ENCODE measurements at regions not wholly inside any gene's neighbourhood (a gene's known extent, or its start where the extent isn't known, plus 50 kb on each side); places are given as distances from the start of the nearest gene placed in this dataset.

DNA sequence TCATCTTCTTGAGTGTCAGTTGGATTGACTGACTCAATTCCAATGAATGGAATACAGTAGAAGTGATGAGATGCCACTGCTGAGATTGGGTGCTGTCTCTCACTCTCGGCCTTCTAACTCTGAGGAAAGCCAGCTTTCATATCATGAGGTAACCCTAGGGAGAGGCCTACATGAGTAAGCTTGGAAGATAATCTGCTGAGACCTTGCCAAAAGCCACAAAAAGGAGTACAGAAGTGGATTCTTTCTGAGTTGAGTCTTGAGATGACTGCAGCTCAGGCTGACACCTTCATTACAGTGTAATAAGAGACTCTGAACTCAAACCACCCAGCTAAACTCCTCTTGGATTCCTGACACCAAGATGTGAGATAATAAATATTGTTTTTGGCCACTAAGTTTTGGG, 537.4 kb upstream of the MAGEB18 start:
- DNase-seq (no peak), ATAC-seq (no peak)
- TF ChIP-seq, protein P1, sequence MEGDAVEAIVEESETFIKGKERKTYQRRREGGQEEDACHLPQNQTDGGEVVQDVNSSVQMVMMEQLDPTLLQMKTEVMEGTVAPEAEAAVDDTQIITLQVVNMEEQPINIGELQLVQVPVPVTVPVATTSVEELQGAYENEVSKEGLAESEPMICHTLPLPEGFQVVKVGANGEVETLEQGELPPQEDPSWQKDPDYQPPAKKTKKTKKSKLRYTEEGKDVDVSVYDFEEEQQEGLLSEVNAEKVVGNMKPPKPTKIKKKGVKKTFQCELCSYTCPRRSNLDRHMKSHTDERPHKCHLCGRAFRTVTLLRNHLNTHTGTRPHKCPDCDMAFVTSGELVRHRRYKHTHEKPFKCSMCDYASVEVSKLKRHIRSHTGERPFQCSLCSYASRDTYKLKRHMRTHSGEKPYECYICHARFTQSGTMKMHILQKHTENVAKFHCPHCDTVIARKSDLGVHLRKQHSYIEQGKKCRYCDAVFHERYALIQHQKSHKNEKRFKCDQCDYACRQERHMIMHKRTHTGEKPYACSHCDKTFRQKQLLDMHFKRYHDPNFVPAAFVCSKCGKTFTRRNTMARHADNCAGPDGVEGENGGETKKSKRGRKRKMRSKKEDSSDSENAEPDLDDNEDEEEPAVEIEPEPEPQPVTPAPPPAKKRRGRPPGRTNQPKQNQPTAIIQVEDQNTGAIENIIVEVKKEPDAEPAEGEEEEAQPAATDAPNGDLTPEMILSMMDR (IDR thresholded peaks at IDR 0.05) = no peak
- Mint-ChIP-seq H3K4me1 (ENCODE audit: low read depth) (no peaks in the 10 kb centered on the region), H3K36me3 (ENCODE audit: low read depth) (no peaks in the 10 kb centered on the region), H3K9me3 (no peaks in the 10 kb centered on the region), H3K4me3 (no peak overlapping the region), H3K27me3 (no peaks in the 10 kb centered on the region), H3K27ac (no peak overlapping the region)
- ChIA-PET POLR2A (no interaction called here), CTCF (no interaction called here)
- intact Hi-C loops (cut with micrococcal nuclease) = no loop called here

DNA sequence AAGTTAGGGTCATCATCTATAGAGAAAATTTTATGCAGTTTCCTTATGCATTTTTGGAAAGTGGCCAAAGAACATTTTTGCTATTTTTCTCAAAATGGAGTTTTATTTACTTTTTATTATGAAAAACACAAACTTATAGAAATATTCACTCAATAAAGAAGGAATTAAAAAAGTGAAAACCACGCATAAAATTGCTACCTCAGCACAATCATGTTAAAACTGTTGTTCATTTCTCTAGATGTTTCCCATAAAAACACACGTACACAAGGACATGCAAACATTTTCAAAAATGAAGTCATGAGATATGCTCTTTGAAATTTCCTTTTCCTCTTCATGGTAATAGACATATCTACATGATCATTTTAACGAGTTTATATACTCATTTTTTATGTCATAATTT, 536.8 kb upstream of the MAGEB18 start:
- ATAC-seq = no peak
- Mint-ChIP-seq H3K4me3 (no peak overlapping the region), H3K36me3 (ENCODE audit: low read depth) (no peaks in the 10 kb centered on the region), H3K9me3 (no peaks in the 10 kb centered on the region), H3K27ac (no peak overlapping the region), H3K27me3 (no peaks in the 10 kb centered on the region), H3K4me1 (ENCODE audit: low read depth) (no peaks in the 10 kb centered on the region)
- TF ChIP-seq, protein P1 (IDR thresholded peaks at IDR 0.05) = no peak
- DNase-seq = no peak
- POLR2A ChIA-PET = no interaction called here
- CTCF ChIA-PET = no interaction called here
- intact Hi-C loops (cut with micrococcal nuclease) = no loop called here

DNA sequence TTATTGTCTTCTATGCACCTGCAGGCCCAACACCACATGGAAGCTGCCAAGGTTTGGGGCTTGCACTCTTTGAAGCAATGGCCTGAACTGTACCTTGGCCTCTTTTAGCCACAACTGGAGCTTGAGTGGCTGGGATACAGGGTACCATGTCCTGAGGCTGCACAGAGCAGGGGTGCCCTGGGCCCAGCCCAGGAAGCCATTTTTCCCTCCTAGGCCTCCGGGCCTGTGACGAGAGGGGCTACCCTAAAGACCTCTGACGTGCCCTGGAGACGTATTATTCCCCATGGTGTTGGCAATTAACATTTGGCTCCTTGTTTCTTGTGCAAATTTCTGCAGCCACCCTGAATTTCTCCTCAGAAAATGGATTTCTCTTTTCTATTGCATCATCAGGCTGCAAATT, 519.9 kb upstream of the MAGEB18 start:
- no peaks in the 10 kb centered on the region for H3K27me3 Mint-ChIP-seq
- TF ChIP-seq, protein P1 (IDR thresholded peaks at IDR 0.05) = no peak
- ChIA-PET CTCF (no interaction called here), POLR2A (no interaction called here)
- no peak overlapping the region for H3K27ac Mint-ChIP-seq
- no peaks in the 10 kb centered on the region for H3K36me3 Mint-ChIP-seq (ENCODE audit: low read depth)
- ATAC-seq (no peak), DNase-seq (no peak)
- H3K9me3 Mint-ChIP-seq = no peaks in the 10 kb centered on the region
- H3K4me3 Mint-ChIP-seq = no peak overlapping the region
- no peaks in the 10 kb centered on the region for H3K4me1 Mint-ChIP-seq (ENCODE audit: low read depth)
- intact Hi-C loops (cut with micrococcal nuclease) = no loop called here

DNA sequence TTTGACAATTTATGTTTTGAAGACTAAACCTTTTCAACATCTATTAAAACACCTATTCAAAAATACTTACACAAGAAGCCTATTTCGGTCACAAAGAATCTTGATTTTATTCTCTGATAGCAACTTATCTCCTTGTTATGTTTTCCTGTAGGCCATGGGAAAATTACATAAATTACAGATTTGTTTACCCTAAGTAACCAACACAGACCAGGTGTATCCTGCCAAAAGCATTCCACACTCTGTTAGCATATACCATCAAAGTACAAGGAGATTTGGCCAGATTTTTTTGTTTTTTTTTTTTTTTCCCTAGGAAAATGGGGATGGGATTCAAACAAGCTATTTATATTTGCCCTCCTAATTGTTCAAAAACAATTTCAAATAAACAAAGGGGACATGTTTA, 497.9 kb upstream of the MAGEB18 start:
- Mint-ChIP-seq H3K27me3 (no peaks in the 10 kb centered on the region), H3K4me1 (ENCODE audit: low read depth) (no peaks in the 10 kb centered on the region), H3K9me3 (peaks cover 6% of the 10 kb centered on the region), H3K4me3 (no peak overlapping the region), H3K36me3 (ENCODE audit: low read depth) (no peaks in the 10 kb centered on the region), H3K27ac (no peak overlapping the region)
- intact Hi-C loops (cut with micrococcal nuclease) = no loop called here
- DNase-seq (no peak), ATAC-seq (no peak)
- TF ChIP-seq, protein P1 (IDR thresholded peaks at IDR 0.05) = no peak
- ChIA-PET CTCF (no interaction called here), POLR2A (no interaction called here)

DNA sequence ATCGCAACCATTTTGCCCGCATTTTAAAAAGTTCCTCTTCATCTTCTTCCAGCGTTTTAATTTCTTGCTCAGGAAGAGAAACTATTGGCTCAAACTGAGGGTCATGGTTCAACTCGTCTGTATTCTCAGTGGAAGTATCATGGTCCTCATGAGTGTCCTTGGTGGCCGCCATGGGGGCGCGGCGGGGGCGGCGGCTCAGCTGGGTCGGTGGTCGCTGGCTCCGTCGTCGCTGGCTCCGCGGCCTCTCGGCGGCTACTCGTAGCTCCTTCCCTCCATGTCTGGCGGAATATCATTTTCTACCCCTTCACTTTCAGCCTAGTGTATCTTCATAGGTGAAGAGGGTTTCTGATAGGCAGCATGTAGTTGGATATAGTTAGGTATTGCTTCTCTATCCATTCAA, 492.0 kb upstream of the MAGEB18 start:
- intact Hi-C loops (cut with micrococcal nuclease) = no loop called here
- no peaks in the 10 kb centered on the region for H3K27me3 Mint-ChIP-seq
- ChIA-PET POLR2A (no interaction called here), CTCF (no interaction called here)
- no peaks in the 10 kb centered on the region for H3K4me1 Mint-ChIP-seq (ENCODE audit: low read depth)
- peaks cover 4% of the 10 kb centered on the region for H3K9me3 Mint-ChIP-seq
- DNase-seq = no peak
- no peak overlapping the region for H3K4me3 Mint-ChIP-seq
- no peak for ATAC-seq
- TF ChIP-seq, protein P1 (IDR thresholded peaks at IDR 0.05) = no peak
- no peak overlapping the region for H3K27ac Mint-ChIP-seq
- no peaks in the 10 kb centered on the region for H3K36me3 Mint-ChIP-seq (ENCODE audit: low read depth)
